A549 (cell line): ENCODE measurements at regions not wholly inside any gene's neighbourhood (a gene's known extent, or its start where the extent isn't known, plus 50 kb on each side); places are given as distances from the start of the nearest gene placed in this dataset.

Experiments used
- ATAC-seq, 2 experiments: fragments of 200-7000 bp in 1 of 2; fragments of >200 bp in 1 of 2; cut with Nextera tagmentation in 1 of 2; cut with Tn5 transposase in 1 of 2; 3 replicates each; pipeline versions ENCODE4 v1.8.0 to v1.9.1; 2018 to 2020; ENCODE audit warnings: mild to moderate bottlenecking in 1 of 2, moderate library complexity in 1 of 2
- CTCF ChIA-PET: fragments of 300-600 bp; sonication (Branson Sonifier 250); formaldehyde crosslinking; extraction: SDS; loops from one replicate; lab custom pipeline; 2021; ENCODE audit warnings: antibody characterized with exemption, inconsistent platforms; lab: Yijun Ruan, JAX
- POLR2A ChIA-PET: fragments of 350-600 bp; formaldehyde crosslinking; extraction: SDS; loops from one replicate; lab custom pipeline; 2021; ENCODE audit warnings: antibody characterized with exemption, inconsistent platforms; lab: Yijun Ruan, JAX
- DNase-seq, 2 experiments: peaks; one replicate each; pipeline versions ENCODE4 v3.0.0 to v3.0.0-alpha.2; 2011 to 2016; ENCODE audit warnings: low read depth in 1 of 2, low spot score in 1 of 2
- FAIRE-seq: peaks from 2 replicates; lab custom pipeline; 2011; peaks lifted over from hg19 to GRCh38; lab: Jason Lieb, UNC
- H3K27ac ChIP-seq, 2 experiments: fragments of >200 bp; sonication (Bioruptor Twin); formaldehyde crosslinking; 3 replicates each; pipeline ENCODE4 v1.5.1; 2016 to 2017
- H3K4me1 ChIP-seq: fragments of >200 bp; sonication (Bioruptor Twin); formaldehyde crosslinking; 3 replicates; pipeline ENCODE4 v1.6.1; 2016
- H3K4me2 ChIP-seq: fragments of >200 bp; sonication (Bioruptor Twin); formaldehyde crosslinking; 3 replicates; pipeline ENCODE4 v1.6.1; 2016
- H3K4me3 ChIP-seq: fragments of >200 bp; sonication (Bioruptor Twin); formaldehyde crosslinking; 3 replicates; pipeline ENCODE4 v1.5.1; 2016
- H3K9me3 ChIP-seq: fragments of >200 bp; sonication (Bioruptor Twin); formaldehyde crosslinking; 3 replicates; pipeline ENCODE4 v1.6.1; 2016
- ATOH8 ChIP-seq: fragments of 250-450 bp; sonication (Bioruptor Pico); IDR thresholded peaks from 2 replicates; pipeline ENCODE4 v1.5.0; 2020; ENCODE audit warnings: low read depth, mild to moderate bottlenecking, moderate library complexity
- BCL3 ChIP-seq: fragments of >200 bp; sonication (Bioruptor Twin); formaldehyde crosslinking; IDR thresholded peaks from 3 replicates; pipeline ENCODE4 v1.6.1; 2016
- CBX2 ChIP-seq: fragments of 200-600 bp; sonication (generic); IDR thresholded peaks from 2 replicates; pipeline ENCODE4 v1.6.1; 2016; ENCODE audit warnings: low read depth, mild to moderate bottlenecking, borderline replicate concordance
- CBX8 ChIP-seq: fragments of 200-600 bp; sonication (generic); IDR thresholded peaks from 2 replicates; pipeline ENCODE4 v1.6.1; 2016
- CEBPB ChIP-seq, 2 experiments: fragments of >200 bp in 1 of 2; sonication (Bioruptor Twin) in 1 of 2; formaldehyde crosslinking in 1 of 2; IDR thresholded peaks; 2 replicates each; pipeline ENCODE4 v1.6.1; 2012 to 2016
- CHD2 ChIP-seq: fragments of 150-350 bp; IDR thresholded peaks from 2 replicates; pipeline ENCODE4 v1.6.1; 2014; ENCODE audit warnings: low read length; ENCODE audit not compliant: partially characterized antibody
- ESRRA ChIP-seq: fragments of 150-350 bp; IDR thresholded peaks from 2 replicates; pipeline ENCODE4 v1.6.1; 2014; ENCODE audit warnings: mild to moderate bottlenecking, low read length, borderline replicate concordance
- FOSB ChIP-seq: fragments of 250-450 bp; sonication (Bioruptor Pico); IDR thresholded peaks from 2 replicates; pipeline ENCODE4 v1.5.0; 2020; ENCODE audit warnings: mild to moderate bottlenecking, moderate library complexity
- FOXS1 ChIP-seq: fragments of 250-450 bp; sonication (Bioruptor Pico); IDR thresholded peaks from 2 replicates; pipeline ENCODE4 v1.5.0; 2020; ENCODE audit warnings: mild to moderate bottlenecking, moderate library complexity
- GATA3 ChIP-seq: IDR thresholded peaks from 2 replicates; pipeline ENCODE4 v1.6.1; 2012; ENCODE audit warnings: borderline replicate concordance
- HDAC2 ChIP-seq: fragments of 200-600 bp; sonication (generic); IDR thresholded peaks from 2 replicates; pipeline ENCODE4 v1.6.1; 2016
- HES2 ChIP-seq: fragments of >200 bp; sonication (Bioruptor Twin); formaldehyde crosslinking; IDR thresholded peaks from 2 replicates; pipeline ENCODE4 v1.6.1; 2016
- HEYL ChIP-seq: fragments of 250-450 bp; sonication (Bioruptor Pico); IDR thresholded peaks from 2 replicates; pipeline ENCODE4 v1.8.0; 2021; ENCODE audit warnings: mild to moderate bottlenecking, moderate library complexity
- JUN ChIP-seq, 2 experiments: fragments of >200 bp; sonication (Bioruptor Twin); formaldehyde crosslinking; IDR thresholded peaks; 2 replicates in 1 of 2; 3 replicates in 1 of 2; pipeline ENCODE4 v1.6.1; 2016 to 2017
- MAZ ChIP-seq: fragments of 150-350 bp; IDR thresholded peaks from 2 replicates; pipeline ENCODE4 v1.6.1; 2014; ENCODE audit warnings: antibody characterized with exemption, low read depth, low read length, borderline replicate concordance
- NFE2L2 ChIP-seq: fragments of 150-350 bp; conservative IDR thresholded peaks from 2 replicates; pipeline ENCODE4 v1.6.1; 2014; ENCODE audit warnings: low read length
- NR3C1 ChIP-seq: fragments of >200 bp; sonication (Bioruptor Twin); formaldehyde crosslinking; IDR thresholded peaks from 3 replicates; pipeline ENCODE4 v1.6.1; 2017
- PHF8 ChIP-seq: fragments of 200-600 bp; sonication (generic); IDR thresholded peaks from 2 replicates; pipeline ENCODE4 v1.6.1; 2016; ENCODE audit warnings: low read depth, mild to moderate bottlenecking, antibody characterized with exemption, moderate library complexity, borderline replicate concordance
- POLR2A ChIP-seq: IDR thresholded peaks from 2 replicates; pipeline ENCODE4 v1.6.1; 2012; ENCODE audit warnings: mild to moderate bottlenecking, low read length
- RAD21 ChIP-seq, 2 experiments: fragments of >200 bp in 1 of 2; sonication (Bioruptor Twin) in 1 of 2; formaldehyde crosslinking in 1 of 2; IDR thresholded peaks in 1 of 2; conservative IDR thresholded peaks in 1 of 2; 2 replicates in 1 of 2; 3 replicates in 1 of 2; pipeline ENCODE4 v1.6.1; 2012 to 2018; ENCODE audit warnings: inconsistent platforms in 1 of 2
- RARB ChIP-seq: fragments of 250-450 bp; sonication (Bioruptor Pico); IDR thresholded peaks from 2 replicates; pipeline ENCODE4 v1.8.0; 2021; ENCODE audit warnings: mild to moderate bottlenecking, moderate library complexity
- RCOR1 ChIP-seq: fragments of 150-350 bp; IDR thresholded peaks from 2 replicates; pipeline ENCODE4 v1.6.1; 2014; ENCODE audit warnings: antibody characterized with exemption, low read length, low read depth
- RFX5 ChIP-seq: fragments of 450-650 bp; IDR thresholded peaks from 2 replicates; pipeline ENCODE4 v1.7.1; 2014; ENCODE audit warnings: antibody characterized with exemption, mild to moderate bottlenecking, moderate library complexity
- SMC3 ChIP-seq: fragments of >200 bp; sonication (Bioruptor Twin); formaldehyde crosslinking; IDR thresholded peaks from 3 replicates; pipeline ENCODE4 v1.6.1; 2018; ENCODE audit warnings: inconsistent platforms
- TFCP2L1 ChIP-seq: fragments of 250-450 bp; sonication (Bioruptor Pico); IDR thresholded peaks from 2 replicates; pipeline ENCODE4 v1.5.0; 2021; ENCODE audit warnings: mild to moderate bottlenecking
- TP53 ChIP-seq: fragments of 250-450 bp; sonication (Bioruptor Pico); IDR thresholded peaks from 2 replicates; pipeline ENCODE4 v1.5.0; 2021; ENCODE audit warnings: mild to moderate bottlenecking, moderate library complexity
- ZNF302 ChIP-seq: fragments of 250-450 bp; sonication (Bioruptor Pico); IDR thresholded peaks from 2 replicates; pipeline ENCODE4 v1.9.0; 2021; ENCODE audit warnings: inconsistent platforms, mild to moderate bottlenecking, moderate library complexity
- ZSCAN20 ChIP-seq: fragments of 250-450 bp; sonication (Bioruptor Pico); IDR thresholded peaks from 2 replicates; pipeline ENCODE4 v1.8.0; 2022; ENCODE audit warnings: mild to moderate bottlenecking, moderate library complexity
- WGBS: methylation state at CpG from one replicate; pipeline ENCODE4 v1.1.6; 2017; ENCODE audit errors: missing lambda C conversion rate; 5-methylcytosine and 5-hydroxymethylcytosine counted together
- TF ChIP-seq, protein P1 (sequence below): fragments of 250-450 bp; sonication (Bioruptor Pico); IDR thresholded peaks from 2 replicates; pipeline ENCODE4 v1.5.0; 2021; ENCODE audit warnings: mild to moderate bottlenecking, moderate library complexity, borderline replicate concordance
- TF ChIP-seq, protein P2 (sequence below): fragments of >200 bp; sonication (Bioruptor Twin); formaldehyde crosslinking; IDR thresholded peaks from 3 replicates; pipeline ENCODE4 v1.5.1; 2016
- TF ChIP-seq, protein P3 (sequence below): IDR thresholded peaks from 2 replicates; pipeline ENCODE4 v1.6.1; 2012
- TF ChIP-seq, protein P4 (sequence below): IDR thresholded peaks from 2 replicates; pipeline ENCODE4 v1.6.1; 2012

DNA sequence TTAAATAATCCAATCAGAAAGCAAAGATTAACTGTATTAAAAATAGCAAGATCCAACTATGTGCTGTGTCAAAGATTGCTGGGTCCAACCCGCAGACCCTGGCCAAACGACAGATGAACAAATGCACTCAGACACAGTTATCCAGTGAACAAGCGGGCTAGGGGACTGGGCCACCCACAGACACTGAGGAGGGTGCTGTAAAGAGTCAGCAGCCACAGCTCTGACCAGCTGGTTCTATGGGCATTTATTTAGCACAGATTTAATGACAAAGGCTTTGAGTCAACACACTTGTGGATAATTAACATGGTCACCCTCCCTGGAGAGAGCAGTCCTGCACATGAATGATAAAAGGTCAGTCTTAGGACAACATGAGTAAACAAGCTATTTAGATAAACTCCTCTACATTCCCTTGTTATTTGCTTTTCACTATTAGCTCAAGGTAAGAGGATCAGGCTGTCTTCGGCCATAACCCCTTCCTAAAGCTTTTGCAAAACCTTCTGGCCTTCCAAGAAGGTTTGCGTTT is 424.9 kb downstream of the HINT1 start (continued):
- TF ChIP-seq BCL3 (no peak), CHD2 (no peak), GATA3 (peak; percentile 91), NFE2L2 (no peak), ZSCAN20 (CRISPR knock-in tag) (no peak), ZNF302 (CRISPR knock-in tag) (no peak), SMC3 (no peak; the same call in 2 of the 3 replicates), CBX2 (no peak), HES2 (no peak), JUN (IDR thresholded peaks at IDR 0.05) (peak in 1 of 2 experiments; percentile 35; a peak in 1 of 5 replicates), MAZ (no peak), TFCP2L1 (CRISPR knock-in tag) (no peak), CBX8 (no peak), POLR2A (no peak), FOXS1 (no peak), RAD21 (conservative IDR thresholded peaks at IDR 0.05 in 1 of 2, IDR thresholded peaks at IDR 0.05 in 1 of 2) (peak in 1 of 2 experiments; percentile 4; a peak in 1 of 5 replicates), HEYL (CRISPR knock-in tag) (no peak), HDAC2 (no peak), RCOR1 (no peak), ESRRA (no peak), ATOH8 (CRISPR knock-in tag) (no peak), PHF8 (no peak)
- TF ChIP-seq, protein P1, sequence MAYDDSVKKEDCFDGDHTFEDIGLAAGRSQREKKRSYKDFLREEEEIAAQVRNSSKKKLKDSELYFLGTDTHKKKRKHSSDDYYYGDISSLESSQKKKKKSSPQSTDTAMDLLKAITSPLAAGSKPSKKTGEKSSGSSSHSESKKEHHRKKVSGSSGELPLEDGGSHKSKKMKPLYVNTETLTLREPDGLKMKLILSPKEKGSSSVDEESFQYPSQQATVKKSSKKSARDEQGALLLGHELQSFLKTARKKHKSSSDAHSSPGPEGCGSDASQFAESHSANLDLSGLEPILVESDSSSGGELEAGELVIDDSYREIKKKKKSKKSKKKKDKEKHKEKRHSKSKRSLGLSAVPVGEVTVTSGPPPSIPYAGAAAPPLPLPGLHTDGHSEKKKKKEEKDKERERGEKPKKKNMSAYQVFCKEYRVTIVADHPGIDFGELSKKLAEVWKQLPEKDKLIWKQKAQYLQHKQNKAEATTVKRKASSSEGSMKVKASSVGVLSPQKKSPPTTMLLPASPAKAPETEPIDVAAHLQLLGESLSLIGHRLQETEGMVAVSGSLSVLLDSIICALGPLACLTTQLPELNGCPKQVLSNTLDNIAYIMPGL (CRISPR knock-in tag): no peak
- TF ChIP-seq, protein P2, sequence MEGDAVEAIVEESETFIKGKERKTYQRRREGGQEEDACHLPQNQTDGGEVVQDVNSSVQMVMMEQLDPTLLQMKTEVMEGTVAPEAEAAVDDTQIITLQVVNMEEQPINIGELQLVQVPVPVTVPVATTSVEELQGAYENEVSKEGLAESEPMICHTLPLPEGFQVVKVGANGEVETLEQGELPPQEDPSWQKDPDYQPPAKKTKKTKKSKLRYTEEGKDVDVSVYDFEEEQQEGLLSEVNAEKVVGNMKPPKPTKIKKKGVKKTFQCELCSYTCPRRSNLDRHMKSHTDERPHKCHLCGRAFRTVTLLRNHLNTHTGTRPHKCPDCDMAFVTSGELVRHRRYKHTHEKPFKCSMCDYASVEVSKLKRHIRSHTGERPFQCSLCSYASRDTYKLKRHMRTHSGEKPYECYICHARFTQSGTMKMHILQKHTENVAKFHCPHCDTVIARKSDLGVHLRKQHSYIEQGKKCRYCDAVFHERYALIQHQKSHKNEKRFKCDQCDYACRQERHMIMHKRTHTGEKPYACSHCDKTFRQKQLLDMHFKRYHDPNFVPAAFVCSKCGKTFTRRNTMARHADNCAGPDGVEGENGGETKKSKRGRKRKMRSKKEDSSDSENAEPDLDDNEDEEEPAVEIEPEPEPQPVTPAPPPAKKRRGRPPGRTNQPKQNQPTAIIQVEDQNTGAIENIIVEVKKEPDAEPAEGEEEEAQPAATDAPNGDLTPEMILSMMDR: no peak
- TF ChIP-seq, protein P3, sequence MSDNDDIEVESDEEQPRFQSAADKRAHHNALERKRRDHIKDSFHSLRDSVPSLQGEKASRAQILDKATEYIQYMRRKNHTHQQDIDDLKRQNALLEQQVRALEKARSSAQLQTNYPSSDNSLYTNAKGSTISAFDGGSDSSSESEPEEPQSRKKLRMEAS: no peak; the same call in 1 of the 2 replicates

- Histone ChIP-seq H3K9me3 (0 out of 3 replicates have a peak, but pooled peaks cover 4% of the 10 kb centered on the region), H3K27ac (no peak overlapping the region), H3K4me1 (no peaks in the 10 kb centered on the region), H3K4me2 (no peak overlapping the region), H3K4me3 (no peak overlapping the region)
- ChIA-PET POLR2A (no interaction called here), CTCF (no interaction called here)
- DNase-seq: no peak
- no peak for TF ChIP-seq RAD21 (conservative IDR thresholded peaks at IDR 0.05 in 1 of 2, IDR thresholded peaks at IDR 0.05 in 1 of 2)
- no peak for TF ChIP-seq FOSB (CRISPR knock-in tag)
- no peak for TF ChIP-seq CBX2
- TF ChIP-seq NR3C1: no peak
- TF ChIP-seq RFX5: no peak
- TF ChIP-seq, protein P4, sequence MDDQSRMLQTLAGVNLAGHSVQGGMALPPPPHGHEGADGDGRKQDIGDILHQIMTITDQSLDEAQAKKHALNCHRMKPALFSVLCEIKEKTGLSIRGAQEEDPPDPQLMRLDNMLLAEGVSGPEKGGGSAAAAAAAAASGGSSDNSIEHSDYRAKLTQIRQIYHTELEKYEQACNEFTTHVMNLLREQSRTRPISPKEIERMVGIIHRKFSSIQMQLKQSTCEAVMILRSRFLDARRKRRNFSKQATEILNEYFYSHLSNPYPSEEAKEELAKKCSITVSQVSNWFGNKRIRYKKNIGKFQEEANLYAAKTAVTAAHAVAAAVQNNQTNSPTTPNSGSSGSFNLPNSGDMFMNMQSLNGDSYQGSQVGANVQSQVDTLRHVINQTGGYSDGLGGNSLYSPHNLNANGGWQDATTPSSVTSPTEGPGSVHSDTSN: no peak
- TF ChIP-seq CEBPB (IDR thresholded peaks at IDR 0.05): no peak
- no peak for TF ChIP-seq RCOR1
- no peak for TF ChIP-seq TP53 (CRISPR knock-in tag)
- TF ChIP-seq RARB: no peak
- ATAC-seq: no peak
- no peak for FAIRE-seq
- WGBS: 84% methylated on average over 4 of the region's 4 CpGs
Measured at GRCh38 chr5:130731839-130732238, 433.2 kb downstream of the HINT1 start.
